Retinal pigment epithelial cell (primary cell): ENCODE measurements at regions not wholly inside any gene's neighbourhood (a gene's known extent, or its start where the extent isn't known, plus 50 kb on each side); places are given as distances from the start of the nearest gene placed in this dataset.
"Not testable (repeated sequence)": the region's sequence is repeated elsewhere in the genome, so short reads cannot be mapped to it uniquely, and the experiment has no call there.

Experiments used
- DNase-seq: peaks from one replicate; pipeline ENCODE4 v3.0.0-alpha.2; 2010; ENCODE audit warnings: low read depth
- H3K4me3 ChIP-seq: 2 replicates; pipeline ENCODE4 v1.5.1; 2011; ENCODE audit warnings: mild to moderate bottlenecking, low read length, control low read depth, moderate library complexity
- TF ChIP-seq, protein P1 (sequence below): conservative IDR thresholded peaks from 2 replicates; pipeline ENCODE4 v1.5.1; 2011; ENCODE audit warnings: low read depth, low read length, control low read depth, inconsistent platforms

DNA sequence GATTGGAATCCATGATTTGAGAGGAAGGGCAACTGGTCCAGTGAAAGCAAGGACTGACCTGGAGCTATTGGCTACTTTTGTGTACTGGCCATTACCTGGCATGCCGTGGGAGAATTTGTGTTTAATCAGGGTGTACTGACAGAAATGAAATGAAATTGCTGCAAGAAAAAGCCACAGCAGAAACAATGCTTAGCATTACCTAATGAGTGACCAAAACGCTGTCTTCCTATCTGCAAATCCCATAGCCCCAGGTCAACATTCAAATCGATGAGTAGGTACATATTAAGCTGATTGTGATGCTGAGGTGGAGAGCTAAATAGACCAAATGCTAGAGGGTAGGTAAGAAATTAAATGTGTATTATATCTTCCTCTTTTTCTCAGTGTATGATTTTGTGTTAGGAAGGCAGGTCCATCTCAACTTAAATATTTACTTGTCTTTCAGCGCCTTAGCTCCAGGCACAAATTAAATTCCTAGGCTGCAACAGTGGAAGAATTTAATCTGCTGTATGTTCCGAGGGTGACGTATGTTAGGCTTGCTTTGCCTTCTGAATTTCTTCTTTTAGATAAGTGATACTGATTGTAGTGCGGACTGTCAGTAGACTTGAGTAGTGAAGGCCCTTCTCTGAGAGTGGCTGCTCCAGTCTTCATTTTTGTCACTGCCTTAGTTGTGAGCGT, 331.1 kb downstream of the SV2B start:
- DNase-seq = no peak
- TF ChIP-seq, protein P1, sequence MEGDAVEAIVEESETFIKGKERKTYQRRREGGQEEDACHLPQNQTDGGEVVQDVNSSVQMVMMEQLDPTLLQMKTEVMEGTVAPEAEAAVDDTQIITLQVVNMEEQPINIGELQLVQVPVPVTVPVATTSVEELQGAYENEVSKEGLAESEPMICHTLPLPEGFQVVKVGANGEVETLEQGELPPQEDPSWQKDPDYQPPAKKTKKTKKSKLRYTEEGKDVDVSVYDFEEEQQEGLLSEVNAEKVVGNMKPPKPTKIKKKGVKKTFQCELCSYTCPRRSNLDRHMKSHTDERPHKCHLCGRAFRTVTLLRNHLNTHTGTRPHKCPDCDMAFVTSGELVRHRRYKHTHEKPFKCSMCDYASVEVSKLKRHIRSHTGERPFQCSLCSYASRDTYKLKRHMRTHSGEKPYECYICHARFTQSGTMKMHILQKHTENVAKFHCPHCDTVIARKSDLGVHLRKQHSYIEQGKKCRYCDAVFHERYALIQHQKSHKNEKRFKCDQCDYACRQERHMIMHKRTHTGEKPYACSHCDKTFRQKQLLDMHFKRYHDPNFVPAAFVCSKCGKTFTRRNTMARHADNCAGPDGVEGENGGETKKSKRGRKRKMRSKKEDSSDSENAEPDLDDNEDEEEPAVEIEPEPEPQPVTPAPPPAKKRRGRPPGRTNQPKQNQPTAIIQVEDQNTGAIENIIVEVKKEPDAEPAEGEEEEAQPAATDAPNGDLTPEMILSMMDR = no peak
- H3K4me3 ChIP-seq = no peak overlapping the region

DNA sequence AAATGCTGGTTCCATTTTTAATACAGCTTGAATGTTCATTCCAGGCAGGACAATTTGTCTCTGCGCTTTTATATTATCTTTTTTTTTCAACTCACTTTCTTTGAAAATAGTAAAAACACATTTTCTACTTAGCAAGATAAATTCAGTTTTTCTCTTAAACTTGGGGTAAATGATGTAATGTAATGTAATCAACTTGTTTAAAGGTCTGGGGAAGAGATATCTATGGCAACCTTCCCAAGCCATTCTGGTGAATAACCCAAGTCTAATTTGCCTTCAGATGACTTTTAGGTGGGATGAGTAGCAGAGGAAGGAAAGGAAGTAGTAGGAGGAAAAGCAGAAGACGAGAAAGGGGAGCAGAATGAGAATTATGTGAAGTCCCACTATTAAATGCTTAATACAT, 335.1 kb downstream of the SV2B start:
- TF ChIP-seq, protein P1 = no peak
- H3K4me3 ChIP-seq = no peak overlapping the region
- no peak for DNase-seq

DNA sequence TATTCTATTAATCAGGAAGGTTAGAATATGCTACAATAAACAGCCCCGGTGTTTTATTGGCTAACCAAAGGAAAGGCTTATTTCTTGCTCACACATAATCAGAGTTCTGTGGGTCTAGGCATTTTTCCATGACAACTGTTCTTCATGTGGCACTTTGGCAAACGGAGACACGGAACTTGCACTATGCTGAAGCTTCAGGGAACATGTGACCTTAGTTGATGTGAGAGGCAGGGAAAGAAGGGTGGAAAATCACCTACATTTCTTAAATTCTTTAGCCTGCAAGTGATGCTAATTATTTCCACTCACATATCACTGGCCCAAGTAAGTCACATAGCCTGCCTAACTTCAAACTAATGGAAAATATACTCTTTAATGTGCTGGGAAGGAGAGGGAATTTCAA, 344.6 kb downstream of the SV2B start:
- TF ChIP-seq, protein P1 = no peak
- DNase-seq = peak; percentile 51

DNA sequence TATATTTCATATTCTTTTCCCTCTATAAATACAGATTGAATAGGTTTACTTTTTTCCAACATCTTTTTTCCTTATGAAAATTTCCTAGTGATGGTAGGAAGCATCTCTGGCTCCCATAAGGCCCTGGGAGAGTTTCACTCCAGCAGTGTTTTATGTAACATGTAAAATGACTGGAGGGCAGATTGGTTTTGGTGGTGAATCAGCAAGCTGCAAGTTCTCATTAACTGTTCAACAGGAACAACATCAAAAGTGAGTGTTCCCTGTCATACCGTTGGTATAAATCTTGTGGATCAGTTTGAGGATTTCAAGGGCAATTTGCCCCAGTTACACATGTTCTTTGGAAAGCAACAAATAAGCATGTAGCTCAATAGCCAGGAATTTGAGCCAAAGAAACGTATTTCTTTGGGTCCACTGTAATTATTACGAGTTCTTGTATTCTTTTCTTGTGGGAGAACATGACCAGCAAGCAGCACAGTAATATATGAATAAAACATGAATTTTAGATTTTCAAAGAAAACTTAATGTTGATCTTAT, 345.7 kb downstream of the SV2B start:
- TF ChIP-seq, protein P1 = no peak
- no peak overlapping the region for H3K4me3 ChIP-seq
- DNase-seq = no peak

More for the DNA sequence above, 344.6 kb downstream of the SV2B start:
- no peak overlapping the region for H3K4me3 ChIP-seq

DNA sequence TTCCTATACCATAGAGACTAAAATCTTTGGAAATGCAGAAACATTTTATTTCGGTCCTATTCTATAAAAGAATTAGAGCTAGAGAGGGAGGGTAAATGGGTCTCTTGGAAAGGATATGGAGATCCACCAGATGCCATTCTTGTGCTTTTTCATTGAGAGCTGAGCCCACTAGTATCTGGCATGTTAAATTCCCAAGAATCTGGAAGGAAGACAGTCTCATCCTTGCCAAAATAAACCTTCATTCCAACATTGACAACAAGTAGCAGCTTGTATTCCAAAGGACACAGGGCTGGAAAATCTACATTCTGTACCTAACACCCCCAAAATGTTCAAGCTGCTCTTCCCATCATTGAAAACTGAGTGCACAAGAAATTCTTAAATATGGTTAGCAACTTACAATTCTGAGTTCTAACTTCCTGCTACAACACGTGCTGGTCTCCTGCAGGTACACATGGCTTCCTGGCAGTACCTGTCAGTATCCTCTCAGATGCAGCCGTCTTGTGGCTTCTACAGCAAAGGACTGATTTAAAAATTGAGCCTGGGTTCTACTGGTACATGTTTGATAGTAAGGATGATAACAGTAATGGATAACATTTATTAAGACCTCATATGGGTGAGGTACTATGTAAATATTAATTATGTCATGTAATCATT, 348.1 kb downstream of the SV2B start:
- no peak for DNase-seq
- TF ChIP-seq, protein P1 = no peak
- no peak overlapping the region for H3K4me3 ChIP-seq

DNA sequence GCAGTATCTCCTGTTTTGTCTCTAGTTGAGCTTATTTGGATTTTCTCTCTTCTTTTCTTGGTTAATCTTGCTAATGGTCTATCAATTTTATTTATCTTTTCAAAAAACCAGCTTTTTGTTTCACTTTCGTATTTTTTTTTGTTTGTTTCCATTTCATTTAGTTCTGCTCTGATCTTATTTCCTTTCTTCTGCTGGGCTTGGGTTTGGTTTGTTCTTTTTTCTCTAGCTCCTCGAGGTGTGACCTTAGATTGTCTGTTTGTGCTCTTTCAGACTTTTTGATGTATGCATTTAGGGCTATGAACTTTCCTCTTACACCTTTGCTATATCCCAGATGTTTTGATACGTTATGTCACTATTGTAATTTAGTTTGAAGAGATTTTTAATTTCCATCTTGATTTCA, 353.3 kb downstream of the SV2B start:
- H3K4me3 ChIP-seq, DNase-seq: not testable (repeated sequence)

DNA sequence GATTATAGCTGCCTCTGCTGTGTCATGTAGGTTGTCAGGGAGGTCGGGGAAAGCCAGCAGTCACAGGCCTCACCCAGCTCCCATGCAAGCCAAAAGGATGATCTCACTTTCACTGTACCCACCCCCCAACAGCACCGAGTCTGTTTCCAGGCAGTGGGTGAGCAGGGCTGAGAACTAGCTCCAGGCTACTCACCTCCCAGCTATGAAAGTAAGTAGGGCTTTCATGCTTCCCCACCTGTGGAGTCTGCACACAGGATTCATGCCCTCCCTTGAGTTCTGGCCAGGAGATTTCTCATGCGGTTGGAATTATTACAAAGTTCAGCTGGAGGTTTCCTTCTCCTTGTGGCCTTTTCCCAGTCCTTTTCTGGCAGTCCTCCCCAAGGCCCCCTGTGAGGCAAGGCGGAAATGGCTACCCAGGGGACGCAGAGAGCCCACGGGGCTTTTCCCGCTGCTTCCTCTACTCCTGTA, 356.2 kb downstream of the SV2B start:
- peak; percentile 83 for DNase-seq
- TF ChIP-seq, protein P1 = no peak
- H3K4me3 ChIP-seq = no peak overlapping the region
